HAP-1 (cell line): ENCODE measurements at regions not wholly inside any gene's neighbourhood (a gene's known extent, or its start where the extent isn't known, plus 50 kb on each side); places are given as distances from the start of the nearest gene placed in this dataset.

Experiments used
- DNase-seq, 2 experiments: peaks; one replicate each; pipeline ENCODE4 v3.0.0-alpha.2; 2016 to 2020; ENCODE audit warnings: low spot score in 2 of 2
- H3K27me3 ChIP-seq: fragments of 250-450 bp; sonication (Bioruptor Pico); 2 replicates; pipeline ENCODE4 v1.5.1; 2020; ENCODE audit warnings: low read depth, mild to moderate bottlenecking, moderate library complexity
- H3K36me3 ChIP-seq: fragments of 250-450 bp; sonication (Bioruptor Pico); replicated peaks from 2 replicates; pipeline ENCODE4 v1.5.1; 2020; ENCODE audit warnings: mild to moderate bottlenecking
- H3K4me1 ChIP-seq: fragments of 250-450 bp; sonication (Bioruptor Pico); 2 replicates; pipeline ENCODE4 v1.5.1; 2020; ENCODE audit warnings: mild to moderate bottlenecking
- H3K4me3 ChIP-seq: fragments of 250-450 bp; sonication (Bioruptor Pico); 2 replicates; pipeline ENCODE4 v1.5.1; 2020; ENCODE audit warnings: mild to moderate bottlenecking, moderate library complexity
- H3K9me3 ChIP-seq: fragments of 250-450 bp; sonication (Bioruptor Pico); 2 replicates; pipeline ENCODE4 v1.5.1; 2020; ENCODE audit warnings: mild to moderate bottlenecking, moderate library complexity
- in situ Hi-C: fragments of 300-500 bp; cut with MboI; formaldehyde crosslinking; loops from 3 replicates; pipeline ENCODE4 v1.14.3; 2020; ENCODE audit warnings: low sequenced_read_pairs, inconsistent platforms, mixed read lengths

DNA sequence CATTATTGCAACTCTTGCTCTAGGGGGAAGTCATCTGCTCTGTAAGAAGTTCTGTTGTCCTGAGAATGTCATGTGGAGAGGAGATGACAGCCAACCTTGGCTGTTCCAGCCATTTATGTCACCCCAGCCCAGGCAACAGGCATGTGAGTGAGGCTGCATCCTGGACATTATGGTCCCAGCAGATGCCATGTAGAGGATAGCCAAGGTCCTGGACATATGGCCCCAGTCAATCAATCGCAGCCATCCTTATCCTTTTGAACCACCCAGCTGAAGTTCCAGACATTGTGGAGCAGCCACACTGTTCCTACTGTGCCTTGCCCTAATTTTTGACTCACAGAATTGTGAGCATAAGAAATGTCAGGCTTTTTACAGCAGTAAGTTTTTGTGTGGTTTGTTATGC is 84.9 kb downstream of the AVPR1A start:
- Histone ChIP-seq H3K4me3 (no peak overlapping the region), H3K4me1 (peaks cover 19% of the 10 kb centered on the region), H3K9me3 (no peaks in the 10 kb centered on the region), H3K27me3 (no peaks in the 10 kb centered on the region), H3K36me3 (no peaks in the 10 kb centered on the region)
- DNase-seq, result no peak
- in situ Hi-C loops, result no loop called here

GRCh38 chr12:63064080-63064479 is 86.9 kb downstream of the AVPR1A start:
- no peaks in the 10 kb centered on the region for H3K27me3 ChIP-seq
- in situ Hi-C loops, result no loop called here
- no peaks in the 10 kb centered on the region for H3K9me3 ChIP-seq
- no peak for DNase-seq
- H3K36me3 ChIP-seq, result no peaks in the 10 kb centered on the region
- H3K4me1 ChIP-seq, result peaks cover 17% of the 10 kb centered on the region
- no peak overlapping the region for H3K4me3 ChIP-seq

DNA sequence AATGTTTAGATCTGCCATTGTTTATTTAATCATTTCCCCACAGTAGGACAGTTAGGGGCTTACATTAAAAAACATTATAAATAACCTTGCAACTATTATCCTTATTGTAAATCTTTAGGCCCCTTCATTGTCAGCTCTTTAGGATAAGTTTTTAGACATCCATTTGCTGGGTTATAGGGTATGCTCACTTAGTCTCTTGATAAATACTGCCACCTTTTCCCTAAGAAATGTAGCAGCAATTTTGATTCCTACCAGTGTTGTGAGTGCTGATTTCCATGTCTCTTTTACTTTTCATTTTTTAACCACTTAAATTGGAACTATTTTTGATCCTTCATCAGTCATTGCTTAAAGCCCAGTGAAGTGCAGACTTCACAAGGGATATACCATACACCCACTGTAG is 94.4 kb downstream of the AVPR1A start:
- Histone ChIP-seq H3K4me3 (no peak overlapping the region), H3K4me1 (peaks cover 7% of the 10 kb centered on the region), H3K36me3 (no peaks in the 10 kb centered on the region), H3K27me3 (no peaks in the 10 kb centered on the region), H3K9me3 (no peaks in the 10 kb centered on the region)
- in situ Hi-C loops, result no loop called here
- DNase-seq, result no peak

DNA sequence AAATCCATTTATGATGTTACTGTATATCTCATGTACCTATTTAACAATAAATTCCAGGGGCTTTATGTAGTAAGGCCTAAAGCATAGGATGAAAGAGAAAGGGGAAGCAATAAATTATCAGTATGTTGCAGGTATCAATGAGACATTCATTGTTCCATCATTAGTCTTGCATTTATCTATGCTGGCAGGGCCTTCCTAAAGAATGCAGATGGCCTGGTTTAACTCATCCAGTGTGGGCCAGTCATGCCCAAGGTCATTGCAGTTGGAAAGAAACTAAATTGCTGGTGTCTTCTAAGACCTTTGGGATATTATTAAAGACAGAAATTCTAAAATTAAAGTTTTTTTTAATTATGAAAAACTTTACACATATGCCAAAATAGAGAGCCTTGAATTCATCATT is 98.3 kb downstream of the AVPR1A start:
- no peak overlapping the region for H3K4me3 ChIP-seq
- DNase-seq, result no peak
- no peaks in the 10 kb centered on the region for H3K36me3 ChIP-seq
- no peaks in the 10 kb centered on the region for H3K27me3 ChIP-seq
- no peaks in the 10 kb centered on the region for H3K4me1 ChIP-seq
- in situ Hi-C loops, result no loop called here
- H3K9me3 ChIP-seq, result no peaks in the 10 kb centered on the region

- no peaks in the 10 kb centered on the region for H3K27me3 ChIP-seq
- in situ Hi-C loops, result no loop called here
- H3K36me3 ChIP-seq, result no peaks in the 10 kb centered on the region
- H3K4me1 ChIP-seq, result no peaks in the 10 kb centered on the region
- DNase-seq, result no peak
- no peaks in the 10 kb centered on the region for H3K9me3 ChIP-seq
- no peak overlapping the region for H3K4me3 ChIP-seq
Observed at GRCh38 chr12:63047146-63047545, 103.9 kb downstream of the AVPR1A start.

DNA sequence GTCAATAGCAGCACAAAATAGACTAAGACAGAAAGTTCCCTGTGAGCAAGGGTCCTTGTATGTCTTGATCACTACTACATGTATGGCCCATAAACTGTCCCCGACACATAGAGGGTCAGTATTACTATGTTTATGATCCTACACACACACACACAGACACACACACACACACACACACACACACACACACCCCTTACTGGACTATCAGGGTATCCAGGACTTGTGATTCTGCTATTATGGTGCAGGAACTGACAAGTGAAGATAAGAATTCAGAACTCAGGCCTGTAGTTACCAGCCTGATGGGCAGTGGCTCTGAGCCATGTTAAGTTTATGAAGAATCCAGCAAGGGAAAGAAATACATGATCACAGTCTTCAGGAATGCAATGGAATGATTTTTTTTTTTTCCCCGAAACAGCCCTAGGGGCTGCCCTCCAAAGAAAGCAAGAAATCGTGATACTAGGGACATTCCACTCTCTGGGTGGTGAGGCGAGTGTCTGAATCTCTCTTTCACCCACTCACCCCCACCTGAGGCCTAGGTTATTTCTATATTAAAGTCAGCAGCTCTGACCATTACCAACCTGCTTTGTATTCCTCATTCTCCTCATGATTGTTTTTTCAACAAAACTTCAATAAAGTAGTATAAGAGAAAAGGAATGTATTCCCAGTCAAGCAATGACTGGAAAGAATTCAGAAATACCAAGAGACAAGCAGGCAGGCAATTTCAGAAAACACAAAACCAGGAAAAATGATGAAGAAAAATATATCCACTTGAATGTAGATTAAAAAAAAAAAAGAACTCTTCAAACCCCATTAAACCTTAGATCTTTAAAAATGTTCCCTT is 105.8 kb downstream of the AVPR1A start:
- no peak for DNase-seq

DNA sequence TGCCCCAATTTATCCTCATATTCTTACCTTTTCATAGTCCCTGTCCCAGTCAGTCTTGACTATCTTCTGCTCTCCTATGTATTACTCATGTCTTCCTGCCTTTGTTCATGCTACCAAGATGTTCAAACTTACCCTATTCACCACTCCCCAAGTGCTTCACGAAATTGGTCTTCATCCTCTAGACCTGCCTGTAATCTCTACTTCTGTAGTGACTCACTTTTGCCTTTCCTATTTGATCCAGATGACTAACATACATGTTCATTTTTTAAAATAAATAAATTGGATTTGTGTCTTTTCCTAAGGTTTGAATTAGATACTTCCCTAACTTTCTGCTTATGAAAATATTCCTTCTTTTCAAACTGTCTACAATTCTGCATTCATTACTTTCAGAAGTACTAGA is 107.7 kb upstream of the PPM1H start:
- Histone ChIP-seq H3K4me1 (no peaks in the 10 kb centered on the region), H3K9me3 (no peaks in the 10 kb centered on the region), H3K27me3 (no peaks in the 10 kb centered on the region), H3K36me3 (no peaks in the 10 kb centered on the region), H3K4me3 (no peak overlapping the region)
- DNase-seq, result no peak
- in situ Hi-C loops, result no loop called here

More for the DNA sequence above, 105.8 kb downstream of the AVPR1A start:
- Histone ChIP-seq H3K4me3 (no peak overlapping the region), H3K27me3 (no peaks in the 10 kb centered on the region), H3K4me1 (no peaks in the 10 kb centered on the region), H3K9me3 (no peaks in the 10 kb centered on the region), H3K36me3 (no peaks in the 10 kb centered on the region)
- in situ Hi-C loops, result no loop called here

GRCh38 chr12:63041601-63042000 is 106.7 kb upstream of the PPM1H start:
- H3K27me3 ChIP-seq, result no peaks in the 10 kb centered on the region
- DNase-seq, result no peak
- no peak overlapping the region for H3K4me3 ChIP-seq
- H3K4me1 ChIP-seq, result no peaks in the 10 kb centered on the region
- in situ Hi-C loops, result no loop called here
- no peaks in the 10 kb centered on the region for H3K9me3 ChIP-seq
- no peaks in the 10 kb centered on the region for H3K36me3 ChIP-seq

DNA sequence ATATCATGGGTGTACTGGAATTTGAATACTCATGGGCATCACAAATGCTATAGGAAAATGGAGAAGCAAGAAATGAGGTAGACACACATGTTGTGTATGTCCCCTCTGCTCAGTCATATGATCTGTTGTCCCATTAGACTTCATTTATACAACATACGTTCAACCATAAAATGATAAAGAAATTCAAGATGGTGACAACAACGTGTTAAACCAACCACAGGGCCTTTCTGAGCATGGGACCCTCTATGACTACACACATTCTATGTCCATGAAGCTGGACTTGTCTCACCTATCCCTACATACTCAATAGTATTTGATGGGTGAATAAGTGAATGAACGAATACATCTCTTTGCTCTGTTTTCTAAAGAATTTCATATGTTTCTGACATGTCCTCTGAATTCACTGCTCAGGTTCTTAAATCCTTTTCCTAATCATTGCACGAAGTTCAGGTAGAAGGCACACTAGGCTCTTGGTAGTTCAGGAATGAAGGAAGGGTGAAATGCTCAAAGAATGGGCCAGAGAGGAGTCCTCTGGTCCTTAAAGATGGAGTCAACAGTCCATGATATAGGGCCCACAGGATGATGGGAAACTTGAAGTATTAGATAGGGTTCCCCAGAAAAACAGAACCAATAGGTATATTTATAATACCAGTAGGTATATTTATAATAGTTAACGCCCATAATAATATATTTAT is 105.7 kb upstream of the PPM1H start:
- no peaks in the 10 kb centered on the region for H3K36me3 ChIP-seq
- no peak for DNase-seq
- no peaks in the 10 kb centered on the region for H3K9me3 ChIP-seq
- no peaks in the 10 kb centered on the region for H3K27me3 ChIP-seq
- no peak overlapping the region for H3K4me3 ChIP-seq
- no peaks in the 10 kb centered on the region for H3K4me1 ChIP-seq
- in situ Hi-C loops, result no loop called here

DNA sequence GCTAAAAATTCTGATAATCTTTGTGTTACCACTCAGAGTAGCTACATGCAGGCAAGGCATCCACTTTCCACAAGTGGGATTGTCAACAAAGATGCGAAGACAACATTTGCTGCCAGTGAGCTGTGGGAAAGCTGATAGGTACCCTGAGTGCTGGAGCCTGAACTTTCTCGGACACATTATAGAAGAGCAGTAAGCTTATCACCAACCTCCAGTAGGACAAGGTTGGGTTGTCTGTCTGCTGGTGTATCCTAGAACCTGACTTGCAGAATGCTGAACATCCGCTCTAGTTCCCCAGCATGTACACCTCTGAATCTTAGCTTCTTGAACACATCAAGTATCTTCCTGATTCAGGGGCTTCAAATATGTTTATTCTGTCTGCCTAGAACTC is 103.8 kb upstream of the PPM1H start:
- H3K4me1 ChIP-seq, result no peaks in the 10 kb centered on the region
- DNase-seq, result no peak
- no peaks in the 10 kb centered on the region for H3K9me3 ChIP-seq
- H3K36me3 ChIP-seq, result no peaks in the 10 kb centered on the region
- H3K4me3 ChIP-seq, result no peak overlapping the region
- no peaks in the 10 kb centered on the region for H3K27me3 ChIP-seq
- in situ Hi-C loops, result no loop called here

- no peaks in the 10 kb centered on the region for H3K27me3 ChIP-seq
- H3K36me3 ChIP-seq, result no peaks in the 10 kb centered on the region
- no peak overlapping the region for H3K4me3 ChIP-seq
- no peaks in the 10 kb centered on the region for H3K4me1 ChIP-seq
- H3K9me3 ChIP-seq, result no peaks in the 10 kb centered on the region
- DNase-seq, result no peak
- in situ Hi-C loops, result no loop called here
Observed at GRCh38 chr12:63037746-63038712, 103.1 kb upstream of the PPM1H start.

DNA sequence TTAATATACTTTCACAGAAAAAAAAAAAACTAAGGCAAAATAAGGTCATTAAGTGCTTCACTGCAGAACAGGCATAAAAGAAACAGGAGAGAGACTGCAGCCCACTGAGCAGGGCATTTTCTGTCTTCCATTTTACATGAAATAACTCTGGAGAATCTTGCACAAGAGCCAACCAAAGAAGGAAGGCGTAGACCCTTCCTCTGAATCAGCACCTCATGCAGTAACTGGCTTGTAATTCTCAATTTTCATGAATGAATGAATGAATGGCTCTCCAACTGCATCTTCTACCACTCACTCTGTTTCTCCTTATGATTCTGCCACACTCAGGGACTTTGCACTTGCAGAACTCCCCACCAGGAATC is 102.0 kb upstream of the PPM1H start:
- no peak overlapping the region for H3K4me3 ChIP-seq
- DNase-seq, result no peak
- in situ Hi-C loops, result no loop called here
- no peaks in the 10 kb centered on the region for H3K9me3 ChIP-seq
- H3K4me1 ChIP-seq, result no peaks in the 10 kb centered on the region
- H3K27me3 ChIP-seq, result no peaks in the 10 kb centered on the region
- H3K36me3 ChIP-seq, result no peaks in the 10 kb centered on the region

GRCh38 chr12:63036216-63036973 is 101.4 kb upstream of the PPM1H start:
- H3K9me3 ChIP-seq, result no peaks in the 10 kb centered on the region
- H3K4me3 ChIP-seq, result no peak overlapping the region
- no peaks in the 10 kb centered on the region for H3K27me3 ChIP-seq
- no peaks in the 10 kb centered on the region for H3K36me3 ChIP-seq
- in situ Hi-C loops, result no loop called here
- no peaks in the 10 kb centered on the region for H3K4me1 ChIP-seq
- no peak for DNase-seq
